ENCODE measurements at regions not wholly inside any gene's neighbourhood (a gene's known extent, or its start where the extent isn't known, plus 50 kb on each side); places are given as distances from the start of the nearest gene placed in this dataset.

GRCh38 chr4:30979402-30979801 is 259.2 kb downstream of the PCDH7 start:
- no peak overlapping the region for H3K27ac ChIP-seq
- no peaks in the 10 kb centered on the region for H3K27me3 ChIP-seq (replicated peaks; ENCODE audit: insufficient read depth)
- WGBS = 87% methylated on average over 2 of the region's 2 CpGs
- no peak for TF ChIP-seq POLR2A (IDR thresholded peaks at IDR 0.05)
- no peaks in the 10 kb centered on the region for H3K36me3 ChIP-seq
- no peak for DNase-seq (ENCODE audit: low spot score)
- H3K4me1 ChIP-seq (replicated peaks) = no peaks in the 10 kb centered on the region
- no peaks in the 10 kb centered on the region for H3K9me3 ChIP-seq
- no peak overlapping the region for H3K4me3 ChIP-seq
- intact Hi-C loops (cut with DNase I) = no loop called here

GRCh38 chr4:30989508-30989907 is 269.3 kb downstream of the PCDH7 start:
- WGBS = 100% methylated on average over 1 of the region's 1 CpG
- Histone ChIP-seq H3K9me3 (no peaks in the 10 kb centered on the region), H3K36me3 (no peaks in the 10 kb centered on the region), H3K4me1 (replicated peaks) (no peaks in the 10 kb centered on the region), H3K27ac (no peak overlapping the region), H3K4me3 (no peak overlapping the region), H3K27me3 (replicated peaks; ENCODE audit: insufficient read depth) (no peaks in the 10 kb centered on the region)
- DNase-seq (ENCODE audit: low spot score) = no peak
- TF ChIP-seq POLR2A (IDR thresholded peaks at IDR 0.05) (no peak), POLR2AphosphoS5 (IDR thresholded peaks at IDR 0.05) (no peak), CTCF (IDR thresholded peaks at IDR 0.05) (no peak)
- intact Hi-C loops (cut with DNase I) = no loop called here

- no peak overlapping the region for H3K4me3 ChIP-seq
- TF ChIP-seq POLR2A (IDR thresholded peaks at IDR 0.05) (no peak), CTCF (IDR thresholded peaks at IDR 0.05) (no peak), POLR2AphosphoS5 (IDR thresholded peaks at IDR 0.05) (no peak)
- H3K27ac ChIP-seq = no peak overlapping the region
- no peaks in the 10 kb centered on the region for H3K9me3 ChIP-seq
- 96% methylated on average over 2 of the region's 2 CpGs for WGBS
- no peaks in the 10 kb centered on the region for H3K4me1 ChIP-seq (replicated peaks)
- DNase-seq (ENCODE audit: low spot score) = no peak
- intact Hi-C loops (cut with DNase I) = no loop called here
- no peaks in the 10 kb centered on the region for H3K36me3 ChIP-seq
- H3K27me3 ChIP-seq (replicated peaks; ENCODE audit: insufficient read depth) = no peaks in the 10 kb centered on the region
These were observed 276.7 kb downstream of the PCDH7 start for GRCh38 chr4:30996841-30997240.

GRCh38 chr4:31005037-31005436 is 284.9 kb downstream of the PCDH7 start:
- Histone ChIP-seq H3K36me3 (no peaks in the 10 kb centered on the region), H3K27me3 (replicated peaks; ENCODE audit: insufficient read depth) (no peaks in the 10 kb centered on the region), H3K4me3 (no peak overlapping the region), H3K9me3 (no peaks in the 10 kb centered on the region), H3K27ac (no peak overlapping the region), H3K4me1 (replicated peaks) (no peaks in the 10 kb centered on the region)
- WGBS = 69% methylated on average over 5 of the region's 5 CpGs
- intact Hi-C loops (cut with DNase I) = no loop called here
- no peak for DNase-seq (ENCODE audit: low spot score)
- TF ChIP-seq CTCF (IDR thresholded peaks at IDR 0.05) = no peak
- no peak for TF ChIP-seq POLR2AphosphoS5 (IDR thresholded peaks at IDR 0.05)
- TF ChIP-seq POLR2A (IDR thresholded peaks at IDR 0.05) = no peak

GRCh38 chr4:31007858-31008257 is 287.7 kb downstream of the PCDH7 start:
- H3K36me3 ChIP-seq = no peaks in the 10 kb centered on the region
- no peak for DNase-seq (ENCODE audit: low spot score)
- no peak overlapping the region for H3K27ac ChIP-seq
- H3K9me3 ChIP-seq = no peaks in the 10 kb centered on the region
- 53% methylated on average over 2 of the region's 2 CpGs for whole genome bisulfite sequencing
- H3K27me3 ChIP-seq (replicated peaks; ENCODE audit: insufficient read depth) = no peaks in the 10 kb centered on the region
- no peaks in the 10 kb centered on the region for H3K4me1 ChIP-seq (replicated peaks)
- no peak for TF ChIP-seq POLR2A (IDR thresholded peaks at IDR 0.05)
- no peak for TF ChIP-seq POLR2AphosphoS5 (IDR thresholded peaks at IDR 0.05)
- no peak for TF ChIP-seq CTCF (IDR thresholded peaks at IDR 0.05)
- H3K4me3 ChIP-seq = no peak overlapping the region
- intact Hi-C loops (cut with DNase I) = no loop called here
